Endodermal cell (in vitro differentiated cells): ENCODE measurements at regions not wholly inside any gene's neighbourhood (a gene's known extent, or its start where the extent isn't known, plus 50 kb on each side); places are given as distances from the start of the nearest gene placed in this dataset.

Source experiments
- DNase-seq: peaks from one replicate; pipeline ENCODE4 v3.0.0-alpha.2; 2017
- H3K27ac ChIP-seq: 2 replicates; pipeline ENCODE4 v1.5.1; 2013; ENCODE audit warnings: mild to moderate bottlenecking, low read depth, low read length, moderate library complexity
- H3K27me3 ChIP-seq: 2 replicates; pipeline ENCODE4 v1.6.1; 2013; ENCODE audit warnings: mild to moderate bottlenecking, low read length, moderate library complexity; ENCODE audit not compliant: insufficient read depth, control insufficient read depth, poor library complexity, severe bottlenecking
- H3K36me3 ChIP-seq: 2 replicates; pipeline ENCODE4 v1.7.0; 2013; ENCODE audit warnings: mild to moderate bottlenecking, low read length, moderate library complexity; ENCODE audit not compliant: control insufficient read depth, insufficient read depth
- H3K4me1 ChIP-seq: one replicate; pipeline ENCODE4 v1.7.0; 2013; ENCODE audit warnings: low read length; ENCODE audit not compliant: control insufficient read depth, insufficient read depth
- H3K4me3 ChIP-seq: 2 replicates; pipeline ENCODE4 v1.5.1; 2013; ENCODE audit warnings: mild to moderate bottlenecking, low read length, moderate library complexity
- H3K9ac ChIP-seq: 2 replicates; pipeline ENCODE4 v1.6.1; 2013; ENCODE audit warnings: mild to moderate bottlenecking, low read length, moderate library complexity; ENCODE audit not compliant: poor library complexity, severe bottlenecking; ENCODE audit errors: extremely low read depth
- H3K9me3 ChIP-seq: 2 replicates; pipeline ENCODE4 v1.6.1; 2013; ENCODE audit warnings: mild to moderate bottlenecking, low read length, moderate library complexity; ENCODE audit not compliant: control insufficient read depth
- H3K27ac Mint-ChIP-seq: 2 replicates; pipeline ENCODE4 v1.8.0; 2020; ENCODE audit warnings: mixed read lengths
- H3K27me3 Mint-ChIP-seq: 2 replicates; pipeline ENCODE4 v1.8.0; 2021; ENCODE audit warnings: mild to moderate bottlenecking, mixed read lengths; ENCODE audit not compliant: insufficient read depth
- H3K36me3 Mint-ChIP-seq: 2 replicates; pipeline ENCODE4 v1.8.0; 2020; ENCODE audit warnings: low read depth, mixed read lengths
- H3K4me1 Mint-ChIP-seq: 2 replicates; pipeline ENCODE4 v1.8.0; 2020; ENCODE audit warnings: mixed read lengths
- H3K4me3 Mint-ChIP-seq: 2 replicates; pipeline ENCODE4 v1.8.0; 2020; ENCODE audit warnings: mild to moderate bottlenecking, moderate library complexity, mixed read lengths
- H3K9me3 Mint-ChIP-seq: 2 replicates; pipeline ENCODE4 v1.8.0; 2020; ENCODE audit warnings: mild to moderate bottlenecking, mixed read lengths
- CTCF ChIP-seq: fragments of 200-600 bp; sonication (generic); conservative IDR thresholded peaks from 2 replicates; pipeline ENCODE4 v1.5.0; 2021; ENCODE audit warnings: antibody characterized with exemption, mild to moderate bottlenecking
- WGBS, 2 experiments: methylation state at CpG; one replicate each; pipeline versions ENCODE4 v1.1.5 to v1.1.7; 2013; ENCODE audit warnings: missing lambda C conversion rate in 2 of 2, mixed read lengths in 1 of 2; ENCODE audit not compliant: insufficient coverage in 1 of 2, insufficient read length in 1 of 2; 5-methylcytosine and 5-hydroxymethylcytosine counted together

GRCh38 chrX:14079891-14080430 lies 50.3 kb upstream of the GEMIN8 start:
- Mint-ChIP-seq H3K27me3 (no peaks in the 10 kb centered on the region), H3K4me1 (no peaks in the 10 kb centered on the region), H3K4me3 (no peak overlapping the region), H3K27ac (no peak overlapping the region), H3K9me3 (peaks cover 10% of the 10 kb centered on the region), H3K36me3 (no peaks in the 10 kb centered on the region)
- no peak overlapping the region for H3K9ac ChIP-seq
- no peak for DNase-seq
- no peaks in the 10 kb centered on the region for H3K4me1 ChIP-seq
- no peaks in the 10 kb centered on the region for H3K27me3 ChIP-seq
- no peak overlapping the region for H3K27ac ChIP-seq
- no peak overlapping the region for H3K4me3 ChIP-seq
- no peak for TF ChIP-seq CTCF
- H3K36me3 ChIP-seq: no peaks in the 10 kb centered on the region
- H3K9me3 ChIP-seq: no peaks in the 10 kb centered on the region
- 94 to 100% methylated on average over 1 to 2 of the region's 2 CpGs for WGBS, 2 experiments
